WI38 (cell line): ENCODE measurements at regions not wholly inside any gene's neighbourhood (a gene's known extent, or its start where the extent isn't known, plus 50 kb on each side); places are given as distances from the start of the nearest gene placed in this dataset.
"Not testable (repeated sequence)": the region's sequence is repeated elsewhere in the genome, so short reads cannot be mapped to it uniquely, and the experiment has no call there.

ENCODE experiments used
- H3K4me3 ChIP-seq: 2 replicates; pipeline ENCODE4 v1.5.1; 2011; ENCODE audit warnings: low read depth, mild to moderate bottlenecking, control low read depth, low read length
- TF ChIP-seq, protein P1 (sequence below): IDR thresholded peaks from 2 replicates; pipeline ENCODE4 v1.5.1; 2012; ENCODE audit warnings: low read depth, mild to moderate bottlenecking, control low read depth, low read length

- TF ChIP-seq, protein P1, sequence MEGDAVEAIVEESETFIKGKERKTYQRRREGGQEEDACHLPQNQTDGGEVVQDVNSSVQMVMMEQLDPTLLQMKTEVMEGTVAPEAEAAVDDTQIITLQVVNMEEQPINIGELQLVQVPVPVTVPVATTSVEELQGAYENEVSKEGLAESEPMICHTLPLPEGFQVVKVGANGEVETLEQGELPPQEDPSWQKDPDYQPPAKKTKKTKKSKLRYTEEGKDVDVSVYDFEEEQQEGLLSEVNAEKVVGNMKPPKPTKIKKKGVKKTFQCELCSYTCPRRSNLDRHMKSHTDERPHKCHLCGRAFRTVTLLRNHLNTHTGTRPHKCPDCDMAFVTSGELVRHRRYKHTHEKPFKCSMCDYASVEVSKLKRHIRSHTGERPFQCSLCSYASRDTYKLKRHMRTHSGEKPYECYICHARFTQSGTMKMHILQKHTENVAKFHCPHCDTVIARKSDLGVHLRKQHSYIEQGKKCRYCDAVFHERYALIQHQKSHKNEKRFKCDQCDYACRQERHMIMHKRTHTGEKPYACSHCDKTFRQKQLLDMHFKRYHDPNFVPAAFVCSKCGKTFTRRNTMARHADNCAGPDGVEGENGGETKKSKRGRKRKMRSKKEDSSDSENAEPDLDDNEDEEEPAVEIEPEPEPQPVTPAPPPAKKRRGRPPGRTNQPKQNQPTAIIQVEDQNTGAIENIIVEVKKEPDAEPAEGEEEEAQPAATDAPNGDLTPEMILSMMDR: no peak
- H3K4me3 ChIP-seq: no peak overlapping the region
Measured at GRCh38 chr7:109552017-109552416, 982.3 kb downstream of the DNAJB9 start.

DNA sequence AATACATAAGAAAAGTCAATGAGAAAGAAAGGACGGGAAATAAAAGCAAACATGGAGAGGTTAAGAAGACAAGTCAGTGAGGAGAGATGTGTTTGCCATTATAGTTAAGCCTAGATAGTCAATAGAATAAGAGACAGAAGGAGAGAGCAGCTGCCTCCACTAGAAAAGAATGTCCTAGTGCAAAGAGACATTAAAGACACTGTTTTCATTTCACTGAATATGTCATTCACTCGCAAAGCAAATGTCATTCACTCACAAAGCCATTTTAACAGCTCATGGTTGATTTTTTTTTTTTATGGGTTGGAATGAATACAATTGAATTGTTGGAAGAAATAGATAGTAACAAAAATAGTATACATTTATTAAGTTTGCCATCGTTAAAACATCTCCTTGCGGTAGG is 1007.6 kb downstream of the DNAJB9 start:
- no peak overlapping the region for H3K4me3 ChIP-seq
- TF ChIP-seq, protein P1: no peak

- H3K4me3 ChIP-seq: no peak overlapping the region
- TF ChIP-seq, protein P1: no peak
Measured at GRCh38 chr7:109579901-109580300, 1010.2 kb downstream of the DNAJB9 start.

- TF ChIP-seq, protein P1: no peak
- H3K4me3 ChIP-seq: no peak overlapping the region
Measured at GRCh38 chr7:109582211-109582610, 1012.5 kb downstream of the DNAJB9 start.

DNA sequence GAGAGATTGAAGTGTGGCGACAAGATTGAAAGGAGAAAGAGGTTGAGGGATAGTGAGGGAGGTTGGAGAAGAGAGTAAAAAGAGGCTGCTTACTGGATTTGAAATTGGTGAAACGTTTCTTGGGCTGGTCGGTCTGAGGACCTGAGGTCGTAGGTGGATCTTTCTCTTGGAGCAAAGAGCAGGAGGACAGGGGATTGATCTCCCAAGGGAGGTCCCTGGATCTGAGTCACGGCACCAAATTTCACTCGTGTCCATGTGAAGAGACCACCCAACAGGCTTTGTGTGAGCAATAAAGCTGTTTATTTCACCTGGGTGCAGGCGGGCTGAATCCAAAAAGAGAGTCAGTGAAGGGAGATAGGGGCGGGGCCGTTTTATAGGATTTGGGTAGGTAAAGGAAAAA is 1027.3 kb downstream of the DNAJB9 start:
- H3K4me3 ChIP-seq: not testable (repeated sequence)

- H3K4me3 ChIP-seq: no peak overlapping the region
- TF ChIP-seq, protein P1: no peak
Measured at GRCh38 chr7:109611656-109612055, 1042.0 kb downstream of the DNAJB9 start.

DNA sequence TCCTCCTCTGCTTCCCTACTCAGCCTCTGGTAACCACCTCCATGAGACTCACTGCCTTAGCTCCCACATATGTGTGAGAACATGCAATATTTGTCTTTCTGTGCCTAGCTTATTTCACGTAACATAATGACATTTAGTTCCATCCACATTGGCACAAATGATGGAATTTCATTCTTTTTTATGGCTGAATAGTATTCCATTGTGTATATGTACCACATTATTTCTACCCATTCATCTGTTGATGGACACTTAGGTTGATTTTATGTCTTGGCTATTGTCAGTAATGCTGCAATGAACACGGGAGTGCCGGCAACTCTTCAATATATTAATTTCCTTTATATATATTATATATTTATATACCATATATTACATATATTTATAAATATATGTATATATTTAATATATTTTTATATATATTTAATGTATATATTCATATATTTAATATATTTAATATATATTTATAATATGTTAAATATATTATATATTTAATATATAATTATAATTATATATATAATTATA is 1046.9 kb downstream of the DNAJB9 start:
- TF ChIP-seq, protein P1: no peak
- H3K4me3 ChIP-seq: no peak overlapping the region

GRCh38 chr7:109622320-109622719 is 1052.6 kb downstream of the DNAJB9 start:
- TF ChIP-seq, protein P1: no peak
- no peak overlapping the region for H3K4me3 ChIP-seq

- not testable (repeated sequence) for H3K4me3 ChIP-seq
Measured at GRCh38 chr7:109632890-109633289, 1063.2 kb downstream of the DNAJB9 start.
